ENCODE measurements at regions not wholly inside any gene's neighbourhood (a gene's known extent, or its start where the extent isn't known, plus 50 kb on each side); places are given as distances from the start of the nearest gene placed in this dataset.

GRCh38 chr20:39799366-39799965, 837.3 kb downstream of the DHX35 start:
- DNase-seq (ENCODE audit: low read depth in 2 of 2, low spot score in 1 of 2) = no peak

GRCh38 chr20:39795401-39796272, 833.5 kb downstream of the DHX35 start:
- DNase-seq (ENCODE audit: low read depth in 2 of 2, low spot score in 1 of 2) = no peak

GRCh38 chr20:39792334-39792733, 830.2 kb downstream of the DHX35 start:
- no peak for DNase-seq (ENCODE audit: low read depth in 2 of 2, low spot score in 1 of 2)

GRCh38 chr20:39789411-39789810, 827.3 kb downstream of the DHX35 start:
- DNase-seq (ENCODE audit: low read depth in 2 of 2, low spot score in 1 of 2) = no peak

- DNase-seq (ENCODE audit: low read depth in 2 of 2, low spot score in 1 of 2) = no peak
Observed at GRCh38 chr20:39785252-39785917, 823.2 kb downstream of the DHX35 start.

- no peak for DNase-seq (ENCODE audit: low read depth in 2 of 2, low spot score in 1 of 2)
Observed at GRCh38 chr20:39784693-39785092, 822.5 kb downstream of the DHX35 start.

- DNase-seq (ENCODE audit: low read depth in 2 of 2, low spot score in 1 of 2) = no peak
Observed at GRCh38 chr20:39778847-39779604, 816.9 kb downstream of the DHX35 start.

- no peak for DNase-seq (ENCODE audit: low read depth in 2 of 2, low spot score in 1 of 2)
Observed at GRCh38 chr20:39778431-39778830, 816.3 kb downstream of the DHX35 start.

- no peak for DNase-seq (ENCODE audit: low read depth in 2 of 2, low spot score in 1 of 2)
Observed at GRCh38 chr20:39777610-39778009, 815.5 kb downstream of the DHX35 start.

- no peak for DNase-seq (ENCODE audit: low read depth in 2 of 2, low spot score in 1 of 2)
Observed at GRCh38 chr20:39775110-39775509, 813.0 kb downstream of the DHX35 start.

- no peak for DNase-seq (ENCODE audit: low read depth in 2 of 2, low spot score in 1 of 2)
Observed at GRCh38 chr20:39773380-39774000, 811.3 kb downstream of the DHX35 start.

GRCh38 chr20:39767352-39767751, 805.2 kb downstream of the DHX35 start:
- DNase-seq (ENCODE audit: low read depth in 2 of 2, low spot score in 1 of 2) = no peak

- DNase-seq (ENCODE audit: low read depth in 2 of 2, low spot score in 1 of 2) = no peak
Observed at GRCh38 chr20:39766333-39766732, 804.2 kb downstream of the DHX35 start.

- DNase-seq (ENCODE audit: low read depth in 2 of 2, low spot score in 1 of 2) = no peak
Observed at GRCh38 chr20:39762716-39763115, 800.6 kb downstream of the DHX35 start.

GRCh38 chr20:39758876-39759275, 796.7 kb downstream of the DHX35 start:
- no peak for DNase-seq (ENCODE audit: low read depth in 2 of 2, low spot score in 1 of 2)

- DNase-seq (ENCODE audit: low read depth in 2 of 2, low spot score in 1 of 2) = no peak
Observed at GRCh38 chr20:39756828-39757227, 794.7 kb downstream of the DHX35 start.

- DNase-seq (ENCODE audit: low read depth in 2 of 2, low spot score in 1 of 2) = no peak
Observed at GRCh38 chr20:39756369-39756768, 794.2 kb downstream of the DHX35 start.

- DNase-seq (ENCODE audit: low read depth in 2 of 2, low spot score in 1 of 2) = no peak
Observed at GRCh38 chr20:39752262-39752876, 790.2 kb downstream of the DHX35 start.

GRCh38 chr20:39751557-39752137, 789.5 kb downstream of the DHX35 start:
- DNase-seq (ENCODE audit: low read depth in 2 of 2, low spot score in 1 of 2) = no peak

GRCh38 chr20:39745380-39745779, 783.2 kb downstream of the DHX35 start:
- no peak for DNase-seq (ENCODE audit: low read depth in 2 of 2, low spot score in 1 of 2)

Measured in stimulated activated CD8-positive, alpha-beta memory T cell treated with anti-CD3 and anti-CD28 coated beads, Interleukin-4, amount 100 ng/mL, for 4 hours (primary cell).